Osteocyte (in vitro differentiated cells): ENCODE measurements at regions not wholly inside any gene's neighbourhood (a gene's known extent, or its start where the extent isn't known, plus 50 kb on each side); places are given as distances from the start of the nearest gene placed in this dataset.

Experiments used
- DNase-seq: peaks from one replicate; pipeline ENCODE4 v3.0.0; 2021; ENCODE audit warnings: mixed read lengths; ENCODE audit not compliant: unreplicated experiment; ENCODE audit errors: extremely low spot score
- H3K27ac Mint-ChIP-seq: one replicate; pipeline ENCODE4 v1.8.0; 2021; ENCODE audit warnings: mild to moderate bottlenecking, mixed read lengths; ENCODE audit not compliant: unreplicated experiment
- H3K27me3 Mint-ChIP-seq: one replicate; pipeline ENCODE4 v1.8.0; 2021; ENCODE audit warnings: mixed read lengths; ENCODE audit not compliant: unreplicated experiment
- H3K36me3 Mint-ChIP-seq: one replicate; pipeline ENCODE4 v1.8.0; 2021; ENCODE audit warnings: mixed read lengths; ENCODE audit not compliant: unreplicated experiment
- H3K4me1 Mint-ChIP-seq: one replicate; pipeline ENCODE4 v1.8.0; 2021; ENCODE audit warnings: mixed read lengths; ENCODE audit not compliant: unreplicated experiment
- H3K4me3 Mint-ChIP-seq: one replicate; pipeline ENCODE4 v1.8.0; 2021; ENCODE audit warnings: mild to moderate bottlenecking, moderate library complexity, mixed read lengths; ENCODE audit not compliant: unreplicated experiment
- H3K9me3 Mint-ChIP-seq: one replicate; pipeline ENCODE4 v1.8.0; 2021; ENCODE audit warnings: mixed read lengths; ENCODE audit not compliant: unreplicated experiment
- TF ChIP-seq, protein P1 (sequence below): fragments of 200-600 bp; sonication (generic); IDR thresholded peaks from 2 replicates; pipeline ENCODE4 v1.5.0; 2021; ENCODE audit warnings: antibody characterized with exemption, mild to moderate bottlenecking, moderate library complexity

- Mint-ChIP-seq H3K4me1 (no peaks in the 10 kb centered on the region), H3K36me3 (no peaks in the 10 kb centered on the region), H3K4me3 (no peak overlapping the region), H3K27me3 (no peaks in the 10 kb centered on the region), H3K27ac (no peak overlapping the region), H3K9me3 (no peaks in the 10 kb centered on the region)
- TF ChIP-seq, protein P1, sequence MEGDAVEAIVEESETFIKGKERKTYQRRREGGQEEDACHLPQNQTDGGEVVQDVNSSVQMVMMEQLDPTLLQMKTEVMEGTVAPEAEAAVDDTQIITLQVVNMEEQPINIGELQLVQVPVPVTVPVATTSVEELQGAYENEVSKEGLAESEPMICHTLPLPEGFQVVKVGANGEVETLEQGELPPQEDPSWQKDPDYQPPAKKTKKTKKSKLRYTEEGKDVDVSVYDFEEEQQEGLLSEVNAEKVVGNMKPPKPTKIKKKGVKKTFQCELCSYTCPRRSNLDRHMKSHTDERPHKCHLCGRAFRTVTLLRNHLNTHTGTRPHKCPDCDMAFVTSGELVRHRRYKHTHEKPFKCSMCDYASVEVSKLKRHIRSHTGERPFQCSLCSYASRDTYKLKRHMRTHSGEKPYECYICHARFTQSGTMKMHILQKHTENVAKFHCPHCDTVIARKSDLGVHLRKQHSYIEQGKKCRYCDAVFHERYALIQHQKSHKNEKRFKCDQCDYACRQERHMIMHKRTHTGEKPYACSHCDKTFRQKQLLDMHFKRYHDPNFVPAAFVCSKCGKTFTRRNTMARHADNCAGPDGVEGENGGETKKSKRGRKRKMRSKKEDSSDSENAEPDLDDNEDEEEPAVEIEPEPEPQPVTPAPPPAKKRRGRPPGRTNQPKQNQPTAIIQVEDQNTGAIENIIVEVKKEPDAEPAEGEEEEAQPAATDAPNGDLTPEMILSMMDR, result no peak
- DNase-seq, result no peak
Measured at GRCh38 chr4:110737931-110738330, 115.1 kb upstream of the PITX2 start.

GRCh38 chr4:110742143-110742542 lies 119.3 kb upstream of the PITX2 start:
- Mint-ChIP-seq H3K27me3 (no peaks in the 10 kb centered on the region), H3K36me3 (no peaks in the 10 kb centered on the region), H3K4me1 (no peaks in the 10 kb centered on the region), H3K9me3 (no peaks in the 10 kb centered on the region), H3K27ac (no peak overlapping the region), H3K4me3 (no peak overlapping the region)
- no peak for DNase-seq
- TF ChIP-seq, protein P1, result no peak

GRCh38 chr4:110748071-110748470 lies 125.2 kb upstream of the PITX2 start:
- Mint-ChIP-seq H3K4me3 (no peak overlapping the region), H3K27me3 (no peaks in the 10 kb centered on the region), H3K27ac (no peak overlapping the region), H3K4me1 (no peaks in the 10 kb centered on the region), H3K9me3 (no peaks in the 10 kb centered on the region), H3K36me3 (no peaks in the 10 kb centered on the region)
- DNase-seq, result no peak
- TF ChIP-seq, protein P1, result no peak

DNA sequence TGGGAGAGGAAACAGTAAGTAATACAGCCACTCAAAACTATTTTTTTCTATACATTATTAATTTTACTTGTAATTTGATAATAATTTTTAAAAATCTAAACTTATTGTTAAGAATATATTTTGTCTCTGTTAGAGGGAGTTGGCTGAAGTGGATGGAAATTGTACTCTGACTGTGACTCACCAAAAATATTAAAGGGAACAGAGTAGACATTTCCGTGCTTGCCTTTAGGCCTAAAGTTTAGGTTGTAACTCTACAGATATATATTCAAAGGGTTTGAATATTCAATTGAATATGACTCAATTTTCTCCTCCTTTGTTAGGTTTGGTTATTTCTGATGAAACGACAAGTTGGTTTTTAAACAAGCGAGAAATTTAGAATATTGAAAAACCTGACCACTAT lies 128.3 kb upstream of the PITX2 start:
- no peak for DNase-seq
- TF ChIP-seq, protein P1, result no peak
- Mint-ChIP-seq H3K4me3 (no peak overlapping the region), H3K27me3 (no peaks in the 10 kb centered on the region), H3K27ac (no peak overlapping the region), H3K9me3 (no peaks in the 10 kb centered on the region), H3K36me3 (no peaks in the 10 kb centered on the region), H3K4me1 (no peaks in the 10 kb centered on the region)

DNA sequence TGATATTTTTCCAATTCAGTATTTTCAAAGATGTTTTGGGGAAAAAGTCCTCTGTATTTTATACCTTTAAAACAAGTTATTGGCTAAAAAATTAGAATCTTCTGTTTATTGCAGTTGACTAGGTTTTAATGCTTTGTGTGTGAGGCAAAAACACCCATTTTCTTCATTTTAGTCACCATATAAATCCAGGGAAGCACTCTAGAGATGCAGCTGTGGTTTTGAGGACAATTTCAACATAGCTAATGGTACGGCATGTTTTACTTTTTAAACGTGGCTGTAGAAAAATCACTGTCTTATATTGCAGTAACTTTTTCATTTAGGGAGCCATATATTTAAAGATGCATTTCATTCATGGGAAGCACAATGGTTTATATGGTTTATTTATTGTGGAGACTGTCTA lies 129.1 kb upstream of the PITX2 start:
- no peak overlapping the region for H3K4me3 Mint-ChIP-seq
- no peaks in the 10 kb centered on the region for H3K4me1 Mint-ChIP-seq
- no peaks in the 10 kb centered on the region for H3K27me3 Mint-ChIP-seq
- no peaks in the 10 kb centered on the region for H3K9me3 Mint-ChIP-seq
- no peaks in the 10 kb centered on the region for H3K36me3 Mint-ChIP-seq
- no peak for DNase-seq
- H3K27ac Mint-ChIP-seq, result no peak overlapping the region
- TF ChIP-seq, protein P1, result no peak
